SKM-1 treated with dmso at 0.1 percent for 144 hours (cell line): ENCODE measurements at regions not wholly inside any gene's neighbourhood (a gene's known extent, or its start where the extent isn't known, plus 50 kb on each side); places are given as distances from the start of the nearest gene placed in this dataset.

Source experiments
- DNase-seq: peaks from one replicate; lab custom pipeline; 2025; ENCODE audit not compliant: unreplicated experiment; lab: John Stamatoyannopoulos, UW

GRCh38 chr6:132972254-132972653 is 157.9 kb downstream of the RPS12 start:
- no peak for DNase-seq

GRCh38 chr6:132972971-132973370 is 158.6 kb downstream of the RPS12 start:
- no peak for DNase-seq

GRCh38 chr6:132973514-132973993 is 159.2 kb downstream of the RPS12 start:
- DNase-seq, result no peak

DNA sequence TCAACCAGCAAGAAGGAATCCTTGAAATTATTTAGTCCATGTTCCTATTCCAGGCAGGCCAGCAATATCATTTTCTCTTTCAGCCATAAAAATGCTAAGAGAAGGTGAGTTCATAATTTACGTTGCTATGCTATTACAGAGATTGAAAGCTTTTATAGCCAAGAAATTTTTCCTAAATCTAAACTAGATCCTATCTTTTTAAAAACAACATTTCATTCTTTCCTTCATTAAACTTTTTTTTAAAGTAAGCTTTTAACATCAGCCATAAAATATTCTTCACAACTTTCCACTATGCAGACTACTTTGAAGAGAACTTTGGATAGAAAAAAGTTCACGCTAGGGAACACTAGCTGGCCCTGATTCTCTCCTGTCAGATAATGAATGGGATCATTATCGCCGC is 159.8 kb downstream of the RPS12 start:
- DNase-seq, result no peak

GRCh38 chr6:132977413-132977812 is 163.0 kb downstream of the RPS12 start:
- no peak for DNase-seq

GRCh38 chr6:132978685-132979084 is 164.3 kb downstream of the RPS12 start:
- no peak for DNase-seq

DNA sequence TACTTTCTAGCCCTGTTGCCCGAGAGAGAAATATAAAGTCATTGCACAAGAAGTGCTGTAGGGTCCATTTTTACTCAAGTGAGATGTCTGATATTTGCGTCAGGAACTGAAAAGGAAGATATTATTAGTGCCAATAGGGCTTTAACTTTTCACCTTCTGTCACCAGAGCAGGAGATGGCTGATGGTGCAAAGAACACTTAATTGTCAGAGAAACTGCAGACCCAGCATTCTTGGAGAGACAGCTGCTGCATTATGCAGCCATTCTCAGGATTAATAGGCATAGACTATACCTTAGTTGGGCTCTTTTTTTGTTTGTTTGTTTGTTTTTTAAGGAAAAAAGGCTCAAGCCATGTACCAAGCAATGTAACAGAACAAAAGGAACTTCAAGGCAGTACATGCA is 179.4 kb downstream of the RPS12 start:
- DNase-seq, result no peak

DNA sequence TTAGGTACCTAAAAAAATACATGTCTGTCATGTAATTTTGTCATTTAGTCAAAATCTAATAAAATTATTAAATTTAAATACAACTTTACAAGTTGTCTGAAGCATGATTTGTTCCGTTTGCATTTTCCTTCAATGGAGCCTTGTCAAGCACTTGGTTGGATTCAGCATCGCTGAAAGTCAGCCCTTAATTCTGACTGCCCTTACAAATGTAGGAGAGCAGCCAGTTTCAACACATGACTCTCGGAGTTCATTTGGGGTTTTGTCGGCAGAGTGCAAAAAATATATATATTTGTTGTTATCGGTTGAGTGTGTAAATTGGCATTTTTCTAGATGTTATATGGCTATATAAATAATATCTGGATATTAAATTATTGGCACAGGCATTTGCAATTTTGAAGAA is 180.6 kb downstream of the RPS12 start:
- DNase-seq, result no peak

DNA sequence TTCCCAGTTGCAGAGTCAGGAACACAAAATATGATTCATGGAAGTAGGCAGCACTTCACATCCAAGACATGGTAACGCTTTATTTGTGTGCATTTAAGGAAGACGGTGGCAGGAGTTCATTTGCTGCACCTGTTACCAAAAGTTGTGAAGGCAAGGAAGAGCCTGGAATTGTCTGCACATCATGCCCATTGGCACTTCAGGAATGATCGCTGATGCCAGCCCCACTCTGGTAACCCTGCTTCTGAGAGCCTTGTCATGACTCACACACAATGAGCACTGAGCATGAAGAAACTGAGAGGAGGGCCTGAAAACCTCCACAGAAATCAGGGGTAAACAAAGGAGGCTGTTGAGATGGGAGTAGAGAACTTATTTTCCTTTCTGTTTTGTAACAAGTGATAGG is 181.1 kb downstream of the RPS12 start:
- DNase-seq, result no peak

DNA sequence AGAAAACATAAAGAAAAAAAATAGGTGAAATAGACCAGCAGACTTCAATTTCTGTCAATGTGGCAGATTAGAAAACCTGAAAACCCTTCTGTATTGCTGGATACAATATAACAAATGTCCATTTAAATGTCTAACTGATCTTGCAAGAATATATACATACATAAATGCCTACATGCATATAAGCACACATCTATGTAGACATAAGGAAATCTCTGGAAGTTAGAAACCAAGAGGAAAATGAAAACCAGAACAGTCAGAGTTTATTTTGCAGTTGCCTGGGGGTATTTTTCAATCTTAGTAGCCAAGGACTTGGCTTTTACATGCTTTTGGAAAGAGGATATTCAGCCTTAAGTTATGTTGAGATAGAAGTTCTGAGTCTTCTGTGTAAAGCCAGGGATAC is 184.0 kb downstream of the RPS12 start:
- no peak for DNase-seq

DNA sequence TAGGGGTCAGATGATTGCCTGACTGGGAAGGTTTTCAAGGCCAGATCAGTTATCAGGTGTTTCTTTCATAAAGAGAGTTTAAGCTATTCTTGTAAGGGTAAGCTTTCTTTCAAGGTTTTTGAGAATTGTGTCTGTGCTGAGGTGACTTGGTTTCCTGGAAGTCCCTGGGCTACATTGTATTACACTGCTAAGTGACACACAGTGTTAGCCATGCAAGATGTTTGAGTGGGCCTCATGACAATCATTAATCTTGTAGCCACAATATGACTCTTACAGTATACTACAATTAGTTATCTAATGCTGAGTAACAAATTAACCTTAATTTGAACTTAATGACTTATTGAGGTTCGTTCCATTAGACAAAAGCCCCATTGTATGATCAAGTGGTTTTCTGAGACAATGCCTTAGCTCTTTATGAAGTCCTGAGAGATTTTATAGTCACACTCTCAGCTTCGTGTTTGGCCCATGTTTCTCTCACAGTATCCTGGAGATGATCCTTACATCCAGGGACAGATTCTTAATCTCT is 186.7 kb downstream of the RPS12 start:
- DNase-seq, result no peak

DNA sequence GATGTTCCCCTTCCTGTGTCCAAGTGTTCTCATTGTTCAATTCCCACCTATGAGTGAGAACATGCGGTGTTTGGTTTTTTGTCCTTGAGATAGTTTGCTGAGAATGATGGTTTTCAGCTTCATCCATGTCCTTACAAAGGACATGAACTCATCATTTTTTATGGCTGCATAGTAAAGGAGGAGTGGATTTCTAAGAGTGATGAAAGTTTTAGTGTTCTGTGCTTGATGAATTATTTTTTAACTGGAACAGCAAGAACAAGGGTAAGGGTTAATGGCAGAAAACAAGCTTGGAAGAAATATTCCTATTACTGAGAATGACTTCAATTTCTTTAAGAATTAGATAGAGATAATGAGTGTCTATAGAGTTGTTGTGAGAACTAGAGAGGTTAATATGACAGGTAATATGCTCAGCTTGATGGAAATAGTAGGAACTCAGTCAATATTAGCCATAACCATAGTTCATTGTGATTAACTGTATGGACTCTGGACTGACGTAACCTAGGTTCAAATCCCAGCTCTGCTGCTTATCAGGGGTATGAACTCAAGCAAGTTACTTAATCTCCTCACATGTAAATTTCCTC is 190.0 kb downstream of the RPS12 start:
- DNase-seq, result no peak

DNA sequence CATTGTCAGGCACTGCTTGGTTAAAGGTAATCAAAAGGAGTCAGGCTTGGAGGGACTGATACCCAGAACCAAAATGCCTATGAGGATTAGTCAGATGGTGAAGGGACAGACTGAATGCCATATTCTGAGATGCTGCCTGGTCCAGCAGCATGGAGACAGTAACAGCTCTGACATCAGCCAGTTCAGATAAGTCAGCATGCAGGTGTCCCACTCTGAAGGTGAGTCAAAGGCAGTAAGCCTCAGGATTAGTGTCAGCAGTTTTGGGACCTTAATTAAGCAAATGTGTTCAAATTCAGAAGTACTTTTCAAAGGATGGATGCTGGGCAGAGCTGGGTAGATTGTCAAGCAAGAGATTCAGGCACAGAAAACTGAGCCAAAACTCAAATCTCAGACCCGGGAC is 198.4 kb downstream of the RPS12 start:
- DNase-seq, result no peak

DNA sequence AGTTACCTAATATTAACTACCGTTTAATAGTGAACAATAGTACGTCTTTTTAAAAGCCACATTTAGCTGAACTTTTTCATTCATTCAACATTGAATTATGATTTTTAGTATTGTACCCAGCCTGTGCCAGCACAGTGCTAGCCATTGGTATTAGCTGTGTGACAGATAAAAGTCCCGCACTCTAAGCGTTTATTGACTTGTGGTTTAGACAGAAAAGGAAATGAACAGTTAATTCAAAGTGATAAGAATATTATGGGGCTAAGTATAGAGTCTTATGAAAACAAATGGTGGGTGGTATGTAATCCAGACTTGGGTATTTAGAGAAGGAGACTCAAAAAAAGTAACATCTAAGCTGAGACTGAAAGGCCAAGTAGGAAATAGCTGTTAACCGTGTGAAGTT is 202.3 kb downstream of the RPS12 start:
- no peak for DNase-seq

DNA sequence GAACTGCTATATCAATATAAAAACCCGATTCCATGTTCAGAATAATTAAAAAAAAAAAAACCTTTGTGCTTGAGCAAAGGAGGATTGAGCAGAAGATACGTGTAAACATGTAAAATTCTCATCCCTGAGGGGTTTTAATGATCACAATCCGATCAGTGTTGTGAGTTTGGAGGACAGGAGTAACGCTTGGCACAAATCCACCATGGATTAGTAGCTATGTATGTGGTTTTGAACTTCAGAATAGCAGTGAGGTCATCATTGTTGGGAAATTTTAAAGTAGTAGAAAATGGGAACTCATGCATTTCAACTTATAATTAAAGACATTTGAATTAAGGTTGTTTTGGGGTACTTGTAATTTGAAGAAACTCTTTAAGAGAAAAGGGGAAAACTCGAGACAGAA is 203.2 kb downstream of the RPS12 start:
- DNase-seq, result no peak

DNA sequence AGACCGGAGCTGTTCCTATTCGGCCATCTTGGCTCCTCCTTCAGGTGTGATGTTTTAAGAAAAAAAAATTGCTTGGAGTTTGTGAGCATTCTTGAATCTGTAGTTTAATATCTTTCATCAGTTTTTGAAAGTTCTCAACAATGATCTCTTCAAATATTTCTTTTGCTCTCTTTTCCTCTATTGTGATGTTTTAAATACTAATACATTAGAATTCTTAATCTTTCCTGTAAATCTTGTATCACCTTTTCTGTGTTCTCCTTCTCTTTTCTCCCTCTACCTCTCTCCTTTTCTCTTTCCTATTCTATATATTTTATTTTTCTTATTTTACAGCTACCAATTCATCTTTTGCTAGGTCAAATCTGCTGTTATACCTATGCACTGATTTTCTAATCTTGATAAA is 212.3 kb downstream of the RPS12 start:
- DNase-seq, result no peak

GRCh38 chr6:133033263-133033662 is 207.9 kb upstream of the EYA4 start:
- DNase-seq, result no peak

- DNase-seq, result no peak
Observed at GRCh38 chr6:133034509-133035206, 206.5 kb upstream of the EYA4 start.

DNA sequence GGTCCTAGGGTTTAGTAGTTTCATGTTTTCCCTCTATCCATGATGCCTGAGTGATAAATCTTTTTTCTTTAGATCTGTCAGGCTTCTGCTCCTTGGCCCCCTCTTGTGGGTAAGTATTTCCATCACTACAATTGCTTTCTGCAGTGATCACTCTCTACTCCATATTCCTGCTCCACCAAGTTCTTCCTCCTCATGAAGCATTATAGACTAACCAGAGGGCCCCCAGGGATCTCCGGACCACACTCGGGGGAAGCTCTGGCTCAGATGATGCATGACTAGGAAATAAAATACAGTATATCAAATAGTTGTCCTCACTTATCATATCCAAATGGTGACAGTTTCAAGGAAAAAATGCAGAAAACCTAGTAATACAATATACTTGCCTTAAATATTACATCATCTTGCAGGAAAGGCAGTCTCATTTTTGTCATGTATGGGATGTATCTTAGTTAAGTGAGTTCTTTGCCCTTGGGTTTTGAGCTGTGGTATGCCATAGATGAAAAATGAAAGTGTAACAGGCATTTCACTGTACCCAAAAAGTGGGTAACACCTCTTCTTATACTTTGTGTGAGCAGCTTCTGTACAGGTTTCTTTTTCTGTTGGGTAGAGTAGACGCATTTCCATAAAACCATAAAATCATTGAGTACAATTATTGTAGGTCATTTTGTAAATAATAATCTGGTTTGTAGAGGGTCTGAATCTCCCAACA is 200.9 kb upstream of the EYA4 start:
- no peak for DNase-seq

GRCh38 chr6:133040803-133041419 is 200.2 kb upstream of the EYA4 start:
- no peak for DNase-seq

GRCh38 chr6:133042550-133043120 is 198.5 kb upstream of the EYA4 start:
- no peak for DNase-seq
